OCI-LY7 (cell line): ENCODE measurements at regions not wholly inside any gene's neighbourhood (a gene's known extent, or its start where the extent isn't known, plus 50 kb on each side); places are given as distances from the start of the nearest gene placed in this dataset.
A peak's percentile ranks its signal among the peaks of the same experiment; 100 is the strongest.

Experiments used
- BruUV-seq: library from RNA; stranded (reverse); fragments of 400-500 nt; replicated peaks from 2 replicates; lab custom pipeline; 2021; lab: Mats Ljungman, UMichigan
- CTCF ChIA-PET: fragments of 300-600 bp; sonication (Branson Sonifier 250); formaldehyde crosslinking; loops from one replicate; lab custom pipeline; 2022; ENCODE audit warnings: antibody characterized with exemption; ENCODE audit not compliant: unreplicated experiment; lab: Charles Lee
- POLR2A ChIA-PET: fragments of 300-600 bp; sonication (Branson Sonifier 250); formaldehyde crosslinking; loops from one replicate; lab custom pipeline; 2022; ENCODE audit warnings: antibody characterized with exemption; lab: Charles Lee
- DNase-seq: peaks from one replicate; pipeline ENCODE4 v3.0.0-alpha.2; 2015; ENCODE audit warnings: low spot score
- H2AFZ ChIP-seq: fragments of 200-600 bp; sonication (generic), shearing (Covaris generic); 2 replicates; pipeline ENCODE4 v1.6.1; 2014; ENCODE audit warnings: mild to moderate bottlenecking, antibody characterized with exemption, low read length, moderate library complexity
- H3K27ac ChIP-seq: fragments of 200-600 bp; sonication (generic); 2 replicates; pipeline ENCODE4 v1.5.1; 2014; ENCODE audit warnings: mixed run types, low read depth, mild to moderate bottlenecking, moderate library complexity, low read length, inconsistent platforms; ENCODE audit not compliant: poor library complexity, severe bottlenecking
- H3K36me3 ChIP-seq: fragments of 200-600 bp; sonication (generic); 2 replicates; pipeline ENCODE4 v1.6.1; 2014; ENCODE audit warnings: mild to moderate bottlenecking, antibody characterized with exemption, low read length, moderate library complexity, mixed read lengths; ENCODE audit not compliant: insufficient read depth
- H3K4me1 ChIP-seq: fragments of 200-600 bp; sonication (generic); 2 replicates; pipeline ENCODE4 v1.5.1; 2014; ENCODE audit warnings: mild to moderate bottlenecking, low read length; ENCODE audit not compliant: insufficient read depth, poor library complexity, severe bottlenecking
- H3K4me2 ChIP-seq: fragments of 200-600 bp; sonication (generic); 2 replicates; pipeline ENCODE4 v1.6.1; 2014; ENCODE audit warnings: mild to moderate bottlenecking, low read length
- H3K4me3 ChIP-seq: fragments of 200-600 bp; sonication (generic); 2 replicates; pipeline ENCODE4 v1.5.1; 2014; ENCODE audit warnings: mild to moderate bottlenecking, low read depth, low read length; ENCODE audit not compliant: poor library complexity, severe bottlenecking
- H3K79me2 ChIP-seq: fragments of 200-600 bp; sonication (generic); 2 replicates; pipeline ENCODE4 v1.6.1; 2016; ENCODE audit warnings: low read depth, mild to moderate bottlenecking, low read length, moderate library complexity, mixed read lengths; ENCODE audit not compliant: insufficient read depth
- H3K9me2 ChIP-seq: fragments of 200-600 bp; sonication (generic); 2 replicates; pipeline ENCODE4 v1.6.1; 2016; ENCODE audit warnings: mild to moderate bottlenecking, low read length, mixed read lengths; ENCODE audit not compliant: insufficient read depth
- H3K9me3 ChIP-seq: fragments of 200-600 bp; sonication (generic); 2 replicates; pipeline ENCODE4 v1.6.1; 2014; ENCODE audit warnings: mild to moderate bottlenecking, mixed run types, low read length, mixed read lengths
- H4K20me1 ChIP-seq: fragments of 200-600 bp; sonication (generic); 2 replicates; pipeline ENCODE4 v1.6.1; 2014; ENCODE audit warnings: mild to moderate bottlenecking, antibody characterized with exemption, low read length, moderate library complexity, mixed read lengths; ENCODE audit not compliant: insufficient read depth
- EZH2phosphoT487 ChIP-seq: fragments of 200-600 bp; sonication (generic); IDR thresholded peaks from 2 replicates; pipeline ENCODE4 v1.6.1; 2018; ENCODE audit warnings: low read depth, borderline replicate concordance, mild to moderate bottlenecking, mixed run types, antibody characterized with exemption, low read length, moderate library complexity, mixed read lengths
- intact Hi-C: fragments of 100-400 bp; cut with micrococcal nuclease; formaldehyde crosslinking; loops from one replicate; pipeline ENCODE4 v1.10.0; 2022; ENCODE audit not compliant: unreplicated experiment
- TF ChIP-seq, protein P1 (sequence below): fragments of 200-600 bp; sonication (generic); conservative IDR thresholded peaks from 2 replicates; pipeline ENCODE4 v1.5.1; 2014; ENCODE audit warnings: mild to moderate bottlenecking, antibody characterized with exemption, low read length, moderate library complexity, mixed read lengths

DNA sequence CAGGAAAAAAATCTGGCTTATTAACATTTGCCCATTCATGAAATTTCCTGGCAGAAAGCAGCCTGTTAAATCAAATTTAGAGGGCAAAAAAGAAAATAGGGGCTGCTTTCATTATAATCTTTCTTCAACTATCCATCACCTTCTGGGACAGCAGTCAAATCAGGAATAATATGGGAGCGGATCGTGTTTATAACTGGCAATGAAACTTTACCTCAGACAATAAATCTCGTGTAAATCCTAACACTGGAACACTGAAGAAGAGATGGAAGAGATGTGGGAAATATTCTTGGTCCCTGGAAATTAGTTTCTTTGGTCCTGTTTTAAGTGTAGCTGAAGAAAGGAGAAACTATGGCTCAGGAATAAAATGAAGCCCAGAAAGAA is 77.5 kb upstream of the SERTAD2 start:
- H3K4me1 ChIP-seq: peaks cover 81% of the 10 kb centered on the region
- BruUV-seq: no TSS peak
- TF ChIP-seq EZH2phosphoT487: no peak
- TF ChIP-seq, protein P1, sequence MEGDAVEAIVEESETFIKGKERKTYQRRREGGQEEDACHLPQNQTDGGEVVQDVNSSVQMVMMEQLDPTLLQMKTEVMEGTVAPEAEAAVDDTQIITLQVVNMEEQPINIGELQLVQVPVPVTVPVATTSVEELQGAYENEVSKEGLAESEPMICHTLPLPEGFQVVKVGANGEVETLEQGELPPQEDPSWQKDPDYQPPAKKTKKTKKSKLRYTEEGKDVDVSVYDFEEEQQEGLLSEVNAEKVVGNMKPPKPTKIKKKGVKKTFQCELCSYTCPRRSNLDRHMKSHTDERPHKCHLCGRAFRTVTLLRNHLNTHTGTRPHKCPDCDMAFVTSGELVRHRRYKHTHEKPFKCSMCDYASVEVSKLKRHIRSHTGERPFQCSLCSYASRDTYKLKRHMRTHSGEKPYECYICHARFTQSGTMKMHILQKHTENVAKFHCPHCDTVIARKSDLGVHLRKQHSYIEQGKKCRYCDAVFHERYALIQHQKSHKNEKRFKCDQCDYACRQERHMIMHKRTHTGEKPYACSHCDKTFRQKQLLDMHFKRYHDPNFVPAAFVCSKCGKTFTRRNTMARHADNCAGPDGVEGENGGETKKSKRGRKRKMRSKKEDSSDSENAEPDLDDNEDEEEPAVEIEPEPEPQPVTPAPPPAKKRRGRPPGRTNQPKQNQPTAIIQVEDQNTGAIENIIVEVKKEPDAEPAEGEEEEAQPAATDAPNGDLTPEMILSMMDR: no peak
- peak overlapping the region; percentile 97 for H3K27ac ChIP-seq
- H3K36me3 ChIP-seq: peaks cover 41% of the 10 kb centered on the region
- POLR2A ChIA-PET: interaction anchor here (1.3 to 7.1 kb wide), 4 partner anchors 12 to 76 kb away, joined by 3 to 123 read pairs (median 30); partner anchors contain the start of gene SERTAD2
- no peaks in the 10 kb centered on the region for H4K20me1 ChIP-seq
- H3K9me3 ChIP-seq: no peaks in the 10 kb centered on the region
- H3K4me3 ChIP-seq: peak overlapping the region; percentile 62
- peak overlapping the region; percentile 82 for H2AFZ ChIP-seq
- intact Hi-C loops: no loop called here
- no peaks in the 10 kb centered on the region for H3K9me2 ChIP-seq
- H3K79me2 ChIP-seq: peaks cover 51% of the 10 kb centered on the region
- DNase-seq: no peak
- CTCF ChIA-PET: no interaction called here
- peak overlapping the region; percentile 92 for H3K4me2 ChIP-seq

GRCh38 chr2:64731746-64732145 is 78.0 kb upstream of the SERTAD2 start:
- Histone ChIP-seq H3K9me3 (no peaks in the 10 kb centered on the region), H3K4me1 (peaks cover 76% of the 10 kb centered on the region), H2AFZ (peak overlapping the region; percentile 82; the same call in 1 of the 2 replicates), H3K36me3 (peaks cover 42% of the 10 kb centered on the region), H4K20me1 (no peaks in the 10 kb centered on the region), H3K4me2 (peak overlapping the region; percentile 92), H3K27ac (peak overlapping the region; percentile 97), H3K4me3 (peak overlapping the region; percentile 62), H3K9me2 (no peaks in the 10 kb centered on the region), H3K79me2 (peaks cover 50% of the 10 kb centered on the region)
- CTCF ChIA-PET: interaction anchor here (0.6 to 1.3 kb wide), 2 partner anchors 10 to 18 kb away, joined by 5 to 8 read pairs; no protein-coding TSS in a partner anchor
- BruUV-seq: no TSS peak
- TF ChIP-seq, protein P1: no peak
- TF ChIP-seq EZH2phosphoT487: no peak
- no peak for DNase-seq
- POLR2A ChIA-PET: interaction anchor here (0.8 to 7.1 kb wide), 5 partner anchors 9 to 77 kb away, joined by 3 to 123 read pairs (median 7); partner anchors contain the start of gene SERTAD2
- intact Hi-C loops: no loop called here

DNA sequence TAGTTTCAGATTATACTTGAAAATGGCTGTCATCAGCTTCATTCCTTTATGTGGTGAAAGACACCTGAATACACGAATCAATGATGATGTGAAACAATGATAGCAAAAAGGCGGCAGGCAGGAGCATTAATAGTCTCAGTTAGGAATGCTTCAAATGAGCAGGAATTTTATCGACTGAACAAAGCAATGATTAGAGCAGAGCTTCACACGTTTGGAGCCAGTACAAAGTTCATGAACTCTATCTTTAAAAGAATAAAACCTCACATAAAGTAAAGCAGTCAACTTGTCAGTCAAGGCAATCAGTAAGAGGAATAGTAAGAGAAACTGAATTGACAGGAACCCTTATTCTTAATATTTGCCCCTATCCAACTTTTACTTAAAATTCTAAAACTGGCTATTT is 78.4 kb upstream of the SERTAD2 start:
- H3K9me3 ChIP-seq: no peaks in the 10 kb centered on the region
- ChIA-PET CTCF (interaction anchor here (0.6 to 1.3 kb wide), 2 partner anchors 10 to 18 kb away, joined by 5 to 8 read pairs; no protein-coding TSS in a partner anchor), POLR2A (interaction anchor here (0.8 to 7.1 kb wide), 5 partner anchors 9 to 77 kb away, joined by 3 to 123 read pairs (median 7); partner anchors contain the start of gene SERTAD2)
- H4K20me1 ChIP-seq: no peaks in the 10 kb centered on the region
- no TSS peak for BruUV-seq
- no peaks in the 10 kb centered on the region for H3K9me2 ChIP-seq
- DNase-seq: no peak
- intact Hi-C loops: no loop called here
- H2AFZ ChIP-seq: no peak overlapping the region; the same call in 1 of the 2 replicates
- no peak overlapping the region for H3K4me3 ChIP-seq
- H3K4me2 ChIP-seq: peak overlapping the region; percentile 92
- peaks cover 46% of the 10 kb centered on the region for H3K36me3 ChIP-seq
- peaks cover 74% of the 10 kb centered on the region for H3K4me1 ChIP-seq
- H3K27ac ChIP-seq: no peak overlapping the region
- H3K79me2 ChIP-seq: peaks cover 50% of the 10 kb centered on the region
- TF ChIP-seq, protein P1: no peak
- TF ChIP-seq EZH2phosphoT487: no peak
